Stomach (tissue), 4 donors: ENCODE measurements at regions not wholly inside any gene's neighbourhood (a gene's known extent, or its start where the extent isn't known, plus 50 kb on each side); places are given as distances from the start of the nearest gene placed in this dataset.

Source experiments
- CTCF ChIP-seq, 7 experiments: fragments of 450-650 bp in 4 of 7; fragments of 200-600 bp in 3 of 7; sonication (generic) in 3 of 7; IDR thresholded peaks; one replicate each; pipeline ENCODE4 v1.5.1; 2016 to 2019; ENCODE audit warnings: antibody characterized with exemption in 7 of 7, control low read depth in 2 of 7, mild to moderate bottlenecking in 1 of 7
- POLR2A ChIP-seq, 4 donors: fragments of 450-650 bp; IDR thresholded peaks; one replicate each; pipeline ENCODE4 v1.6.1; 2016; ENCODE audit warnings: antibody characterized with exemption in 4 of 4, control low read depth in 2 of 4, mild to moderate bottlenecking in 1 of 4, moderate library complexity in 1 of 4
- POLR2AphosphoS5 ChIP-seq, 3 donors: sonication (generic); formaldehyde crosslinking; IDR thresholded peaks; one replicate each; pipeline ENCODE4 v1.6.1; 2016; ENCODE audit warnings: antibody characterized with exemption in 3 of 3

DNA sequence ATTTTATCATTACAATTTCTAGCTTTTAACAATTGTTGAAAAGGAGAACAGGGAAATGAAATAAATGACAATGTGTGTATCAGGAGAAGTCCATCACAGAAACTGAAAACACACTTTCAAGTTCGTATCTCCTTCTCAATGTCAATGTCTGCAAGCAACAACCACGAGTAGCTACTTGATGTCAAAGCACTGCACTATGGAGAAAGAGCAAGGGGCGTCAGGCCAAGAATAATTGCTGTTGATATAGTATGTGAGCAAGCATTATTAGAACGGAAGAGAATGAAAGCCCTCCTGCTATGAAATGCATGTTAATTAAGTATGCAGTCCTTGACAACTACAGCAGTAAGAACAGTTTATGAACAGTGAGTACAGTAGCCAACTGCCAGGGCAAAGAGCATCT lies 1250.1 kb downstream of the ZPLD1 start:
- no peak for TF ChIP-seq POLR2A (IDR thresholded peaks at IDR 0.05)
- TF ChIP-seq CTCF (IDR thresholded peaks at IDR 0.05): no peak
- no peak for TF ChIP-seq POLR2AphosphoS5 (IDR thresholded peaks at IDR 0.05)
